GM10266 (cell line): ENCODE measurements at regions not wholly inside any gene's neighbourhood (a gene's known extent, or its start where the extent isn't known, plus 50 kb on each side); places are given as distances from the start of the nearest gene placed in this dataset.

Experiments used
- DNase-seq: peaks from one replicate; pipeline ENCODE4 v3.0.0; 2012; ENCODE audit errors: extremely low spot score
- CTCF ChIP-seq: IDR thresholded peaks from 2 replicates; pipeline ENCODE4 v1.5.1; 2012; ENCODE audit warnings: mild to moderate bottlenecking, low read depth; ENCODE audit not compliant: control insufficient read depth, insufficient read depth; ENCODE audit errors: missing control alignments

GRCh38 chr2:173496746-173497145, 142.1 kb downstream of the CDCA7 start:
- DNase-seq: no peak
- TF ChIP-seq CTCF: no peak

- no peak for TF ChIP-seq CTCF
- no peak for DNase-seq
Observed at GRCh38 chr2:173500953-173501352, 146.3 kb downstream of the CDCA7 start.

DNA sequence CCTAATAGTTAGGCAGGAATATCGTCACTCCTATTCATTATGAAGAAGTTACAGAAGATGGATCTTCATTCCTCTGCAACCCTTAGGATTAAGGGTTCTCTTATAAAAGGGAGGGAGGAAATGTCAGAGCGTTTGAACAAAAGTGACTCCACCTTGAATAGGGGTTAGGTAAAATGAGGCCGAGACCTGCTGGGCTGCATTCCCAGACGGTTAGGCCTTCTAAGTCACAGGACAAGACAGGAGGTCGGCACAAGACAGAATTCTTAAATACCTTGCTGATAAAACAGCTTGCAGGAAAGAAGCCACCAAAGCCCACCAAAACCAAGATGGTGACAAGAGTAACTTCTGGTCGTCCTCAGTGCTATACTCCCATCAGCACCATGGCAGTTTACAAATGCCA, 147.6 kb downstream of the CDCA7 start:
- no peak for TF ChIP-seq CTCF
- DNase-seq: no peak

GRCh38 chr2:173511357-173511756, 156.7 kb downstream of the CDCA7 start:
- no peak for TF ChIP-seq CTCF
- no peak for DNase-seq

DNA sequence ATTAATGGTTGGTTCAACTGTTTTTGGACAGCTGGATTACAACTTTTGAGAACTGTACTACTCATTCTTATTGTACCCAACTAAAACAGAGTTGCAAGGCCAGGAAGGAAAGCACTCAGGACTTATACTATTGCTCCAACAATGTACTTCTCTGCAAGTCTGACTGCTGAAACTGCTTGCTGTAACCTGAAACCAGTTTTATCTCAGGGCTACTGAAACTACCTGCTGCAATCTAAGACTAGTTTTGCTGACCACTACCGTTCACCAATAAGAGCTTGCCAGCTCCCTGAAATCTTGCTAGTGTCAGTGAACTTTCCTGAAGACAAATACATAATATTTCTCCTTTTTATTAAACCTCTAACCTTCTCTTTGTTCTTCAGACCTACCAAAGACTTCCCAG, 157.3 kb downstream of the CDCA7 start:
- DNase-seq: no peak
- no peak for TF ChIP-seq CTCF

DNA sequence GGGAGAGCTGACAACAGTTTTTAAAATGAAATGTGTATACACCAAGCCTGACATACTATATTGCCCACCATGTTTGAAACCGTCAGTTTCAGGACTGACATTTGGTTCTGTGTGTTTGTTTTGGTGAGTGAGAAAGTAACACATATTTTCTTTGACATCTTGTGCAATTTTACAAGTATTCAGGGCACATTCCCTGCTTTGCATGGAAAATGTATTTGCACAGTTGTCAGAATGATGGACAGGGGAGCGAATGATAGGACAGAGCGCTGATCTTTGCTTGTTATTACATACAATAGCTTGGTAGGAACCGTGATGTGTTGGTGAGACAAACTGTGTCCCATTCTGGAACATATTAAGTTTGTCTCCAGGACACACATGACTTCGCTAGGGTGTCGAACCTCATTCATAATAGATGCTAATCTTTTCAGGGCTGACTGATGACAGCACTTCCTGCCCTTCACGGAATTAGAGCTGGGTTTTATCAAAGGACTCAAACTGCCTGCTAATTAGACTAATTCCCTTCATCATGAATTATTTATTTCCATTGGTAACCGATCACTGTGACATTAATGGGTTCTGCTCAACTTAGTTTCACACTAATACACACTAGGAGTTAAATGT, 158.5 kb downstream of the CDCA7 start:
- DNase-seq: no peak
- TF ChIP-seq CTCF: no peak

- DNase-seq: no peak
- no peak for TF ChIP-seq CTCF
Observed at GRCh38 chr2:173520918-173521317, 166.2 kb downstream of the CDCA7 start.
